DOHH2 (cell line): ENCODE measurements at regions not wholly inside any gene's neighbourhood (a gene's known extent, or its start where the extent isn't known, plus 50 kb on each side); places are given as distances from the start of the nearest gene placed in this dataset.

Experiments
- EZH2phosphoT487 ChIP-seq: fragments of 200-600 bp; sonication (generic); IDR thresholded peaks from 2 replicates; pipeline ENCODE4 v1.6.1; 2017; ENCODE audit warnings: borderline replicate concordance, mild to moderate bottlenecking, antibody characterized with exemption, low read length, moderate library complexity, mixed read lengths
- TF ChIP-seq, protein P1 (sequence below): fragments of 200-600 bp; sonication (generic); IDR thresholded peaks from one replicate; pipeline ENCODE4 v1.5.1; 2014; ENCODE audit warnings: antibody characterized with exemption, mild to moderate bottlenecking, low read depth, low read length; ENCODE audit not compliant: poor library complexity, severe bottlenecking

DNA sequence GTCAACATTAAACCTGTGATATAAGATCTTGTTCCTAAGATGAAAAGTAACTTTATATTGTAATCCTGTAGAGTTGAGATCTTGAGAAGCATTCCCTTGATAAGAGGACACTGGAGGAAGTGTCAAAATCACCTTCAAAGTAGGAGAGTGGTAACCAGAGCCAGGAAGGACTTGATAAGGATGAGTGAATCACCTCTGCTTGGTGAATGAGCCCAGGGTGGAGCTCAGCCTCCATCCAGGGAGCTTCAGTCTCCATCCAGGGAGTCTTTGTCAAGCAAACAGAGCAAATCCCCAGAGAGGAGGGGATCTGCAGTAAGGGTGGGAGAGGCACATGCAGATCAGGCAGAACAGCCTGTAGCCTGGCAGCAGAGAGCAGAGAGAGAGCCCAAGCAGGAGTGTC lies 167.1 kb upstream of the SIX2 start:
- TF ChIP-seq, protein P1, sequence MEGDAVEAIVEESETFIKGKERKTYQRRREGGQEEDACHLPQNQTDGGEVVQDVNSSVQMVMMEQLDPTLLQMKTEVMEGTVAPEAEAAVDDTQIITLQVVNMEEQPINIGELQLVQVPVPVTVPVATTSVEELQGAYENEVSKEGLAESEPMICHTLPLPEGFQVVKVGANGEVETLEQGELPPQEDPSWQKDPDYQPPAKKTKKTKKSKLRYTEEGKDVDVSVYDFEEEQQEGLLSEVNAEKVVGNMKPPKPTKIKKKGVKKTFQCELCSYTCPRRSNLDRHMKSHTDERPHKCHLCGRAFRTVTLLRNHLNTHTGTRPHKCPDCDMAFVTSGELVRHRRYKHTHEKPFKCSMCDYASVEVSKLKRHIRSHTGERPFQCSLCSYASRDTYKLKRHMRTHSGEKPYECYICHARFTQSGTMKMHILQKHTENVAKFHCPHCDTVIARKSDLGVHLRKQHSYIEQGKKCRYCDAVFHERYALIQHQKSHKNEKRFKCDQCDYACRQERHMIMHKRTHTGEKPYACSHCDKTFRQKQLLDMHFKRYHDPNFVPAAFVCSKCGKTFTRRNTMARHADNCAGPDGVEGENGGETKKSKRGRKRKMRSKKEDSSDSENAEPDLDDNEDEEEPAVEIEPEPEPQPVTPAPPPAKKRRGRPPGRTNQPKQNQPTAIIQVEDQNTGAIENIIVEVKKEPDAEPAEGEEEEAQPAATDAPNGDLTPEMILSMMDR = no peak
- no peak for TF ChIP-seq EZH2phosphoT487
